K562 (cell line): ENCODE measurements at regions not wholly inside any gene's neighbourhood (a gene's known extent, or its start where the extent isn't known, plus 50 kb on each side); places are given as distances from the start of the nearest gene placed in this dataset.
A peak's percentile ranks its signal among the peaks of the same experiment; 100 is the strongest.

Source experiments
- ATAC-seq: fragments of 200-7000 bp; cut with Tn5 transposase; 3 replicates; pipeline ENCODE4 v1.9.1; 2020; ENCODE audit warnings: moderate library complexity
- BruUV-seq: library from RNA; stranded (reverse); fragments of 400-500 nt; replicated peaks from 2 replicates; lab custom pipeline; 2021; lab: Mats Ljungman, UMichigan
- CTCF ChIA-PET: fragments of 300-600 bp; formaldehyde crosslinking; extraction: SDS; loops from one replicate; lab custom pipeline; 2021; ENCODE audit warnings: low intra/inter-chr PET ratio; lab: Yijun Ruan, JAX
- POLR2A ChIA-PET: fragments of 300-600, 350-650 bp; sonication (Branson Sonifier 250); formaldehyde crosslinking; extraction: SDS; loops from one replicate; lab custom pipeline; 2021; ENCODE audit warnings: antibody characterized with exemption, inconsistent platforms; lab: Yijun Ruan, JAX
- DNase-seq, 4 experiments: peaks; one replicate each; pipeline versions ENCODE4 v3.0.0 to v3.0.0-alpha.2; 2011 to 2018; ENCODE audit warnings: low spot score in 3 of 4, mixed read lengths in 3 of 4; ENCODE audit errors: extremely low read depth in 1 of 4
- FAIRE-seq: peaks from 2 replicates; lab custom pipeline; 2011; peaks lifted over from hg19 to GRCh38; lab: Jason Lieb, UNC
- H2AFZ ChIP-seq: 2 replicates; pipeline ENCODE4 v1.6.0; 2011; ENCODE audit warnings: low read depth, low read length, control low read depth, inconsistent platforms
- H3K27ac ChIP-seq: fragments of 200-600 bp; 3 replicates; pipeline ENCODE4 v1.8.0; 2011; ENCODE audit warnings: low read depth, mild to moderate bottlenecking, control low read depth, inconsistent platforms, low read length, moderate library complexity, mixed read lengths; ENCODE audit errors: extremely low read depth
- H3K27me3 ChIP-seq, 2 experiments: fragments of 300-600 bp in 1 of 2; 2 replicates in 1 of 2; 3 replicates in 1 of 2; pipeline versions ENCODE4 v1.6.0 to v1.8.0; 2011; ENCODE audit warnings: inconsistent platforms in 2 of 2, low read length in 2 of 2, mild to moderate bottlenecking in 1 of 2, mixed read lengths in 1 of 2, moderate library complexity in 1 of 2; ENCODE audit not compliant: control insufficient read depth in 2 of 2, insufficient read depth in 2 of 2
- H3K36me3 ChIP-seq: fragments of 300-600 bp; 3 replicates; pipeline ENCODE4 v1.8.0; 2011; ENCODE audit warnings: mild to moderate bottlenecking, low read length, inconsistent platforms; ENCODE audit not compliant: control insufficient read depth, insufficient read depth
- H3K4me1 ChIP-seq, 2 experiments: fragments of 200-600 bp in 1 of 2; replicated peaks in 1 of 2; 2 replicates in 1 of 2; 3 replicates in 1 of 2; pipeline versions ENCODE4 v1.5.1 to v1.8.0; 2011; ENCODE audit warnings: inconsistent platforms in 2 of 2, low read length in 2 of 2, mild to moderate bottlenecking in 1 of 2, mixed read lengths in 1 of 2, moderate library complexity in 1 of 2; ENCODE audit not compliant: control insufficient read depth in 2 of 2, insufficient read depth in 2 of 2
- H3K4me2 ChIP-seq: 2 replicates; pipeline ENCODE4 v1.6.1; 2011; ENCODE audit warnings: low read length, control low read depth, inconsistent platforms, mixed read lengths; ENCODE audit not compliant: insufficient read depth
- H3K4me3 ChIP-seq: fragments of 200-600 bp; sonication (generic), shearing (Covaris generic); 2 replicates; pipeline ENCODE4 v1.5.1; 2016; ENCODE audit warnings: control low read depth, inconsistent platforms
- H3K79me2 ChIP-seq: fragments of 200-600 bp; 3 replicates; pipeline ENCODE4 v1.8.0; 2011; ENCODE audit warnings: low read length, inconsistent platforms; ENCODE audit not compliant: control insufficient read depth, insufficient read depth
- H3K9ac ChIP-seq, 2 experiments: 2 replicates each; pipeline versions ENCODE4 v1.6.0 to v1.6.1; 2011; ENCODE audit warnings: low read depth in 2 of 2, low read length in 2 of 2, control low read depth in 1 of 2, inconsistent platforms in 1 of 2, mild to moderate bottlenecking in 1 of 2, mixed read lengths in 1 of 2; ENCODE audit not compliant: insufficient read depth in 1 of 2
- H3K9me1 ChIP-seq: one replicate; pipeline ENCODE4 v1.6.0; 2011; ENCODE audit warnings: inconsistent platforms, mild to moderate bottlenecking, low read length, moderate library complexity; ENCODE audit not compliant: control insufficient read depth, insufficient read depth
- H3K9me3 ChIP-seq: replicated peaks from 2 replicates; pipeline ENCODE4 v1.5.1; 2011; ENCODE audit warnings: low read depth, low read length, inconsistent platforms; ENCODE audit not compliant: control insufficient read depth, insufficient read depth
- H4K20me1 ChIP-seq: replicated peaks from 2 replicates; pipeline ENCODE4 v1.6.1; 2011; ENCODE audit warnings: low read length, inconsistent platforms, mixed read lengths; ENCODE audit not compliant: control insufficient read depth, insufficient read depth
- CTCF ChIP-seq, 3 experiments: IDR thresholded peaks in 2 of 3; conservative IDR thresholded peaks in 1 of 3; 2 replicates each; pipeline ENCODE4 v1.5.1; 2011 to 2012; ENCODE audit warnings: low read length in 3 of 3, mild to moderate bottlenecking in 3 of 3, control low read depth in 2 of 3, improper control_type of control experiment in 1 of 3, inconsistent platforms in 1 of 3, low read depth in 1 of 3, mixed read lengths in 1 of 3, moderate library complexity in 1 of 3; ENCODE audit not compliant: insufficient read depth in 2 of 3
- FOXP1 ChIP-seq: sonication (generic); formaldehyde crosslinking; IDR thresholded peaks from 2 replicates; pipeline ENCODE4 v1.8.0; 2022; ENCODE audit warnings: mild to moderate bottlenecking, missing genetic modification reagents
- PCBP2 ChIP-seq: fragments of 200-400 bp; formaldehyde crosslinking; IDR thresholded peaks from 2 replicates; pipeline ENCODE4 v1.6.1; 2018; ENCODE audit warnings: low read length, low read depth, mild to moderate bottlenecking, moderate library complexity; ENCODE audit not compliant: poor library complexity, severe bottlenecking
- RAD21 ChIP-seq, 2 experiments: fragments of 250-450 bp in 1 of 2; fragments of 450-650 bp in 1 of 2; sonication (Bioruptor Pico) in 1 of 2; formaldehyde crosslinking in 1 of 2; IDR thresholded peaks in 1 of 2; conservative IDR thresholded peaks in 1 of 2; 2 replicates each; pipeline versions ENCODE4 v1.4.0 to v1.8.0; 2020 to 2022; ENCODE audit warnings: mild to moderate bottlenecking in 2 of 2, moderate library complexity in 1 of 2
- ZNF830 ChIP-seq: fragments of 250-450 bp; sonication (Bioruptor Pico); IDR thresholded peaks from 2 replicates; pipeline ENCODE4 v1.5.0; 2021; ENCODE audit warnings: mild to moderate bottlenecking
- WGBS: fragments of 100-300 bp; shearing (Covaris generic); methylation state at CpG from one replicate; pipeline ENCODE4 v1.1.6; 2016; ENCODE audit warnings: low coverage, mixed read lengths; ENCODE audit not compliant: insufficient coverage; ENCODE audit errors: missing lambda C conversion rate; 5-methylcytosine and 5-hydroxymethylcytosine counted together
- in situ Hi-C: fragments of 300-500 bp; cut with MboI; formaldehyde crosslinking; loops from 4 replicates; pipeline ENCODE4 v1.15.0; 2018; ENCODE audit warnings: inconsistent platforms, mixed read lengths
- intact Hi-C: fragments of 100-400 bp; cut with micrococcal nuclease; formaldehyde crosslinking; loops from 2 replicates; pipeline ENCODE4 v1.14.2; 2022

GRCh38 chr1:115462566-115463076 is 124.6 kb upstream of the NGF start:
- Histone ChIP-seq H3K27ac (no peak overlapping the region), H3K9me1 (no peaks in the 10 kb centered on the region), H3K27me3 (0 out of 5 replicates have a peak, but pooled peaks cover 0 to 7% of the 10 kb centered on the region in 2 experiments), H3K4me1 (no peaks in the 10 kb centered on the region), H3K36me3 (no peaks in the 10 kb centered on the region), H3K9ac (no peak overlapping the region), H3K9me3 (no peaks in the 10 kb centered on the region), H4K20me1 (no peaks in the 10 kb centered on the region), H2AFZ (no peak overlapping the region), H3K4me3 (no peak overlapping the region), H3K4me2 (no peak overlapping the region), H3K79me2 (no peaks in the 10 kb centered on the region)
- ChIA-PET CTCF (interaction anchor here (1.4 kb wide), 1 partner anchor 324 kb away, joined by 3 read pairs; no protein-coding TSS in a partner anchor), POLR2A (no interaction called here)
- no peak for ATAC-seq
- intact Hi-C loops, result loop anchor here (10.0 kb wide), 3 partner anchors 132 to 488 kb away; no protein-coding TSS in a partner anchor
- WGBS, result 2% methylated on average over 4 of the region's 4 CpGs
- in situ Hi-C loops, result no loop called here
- no TSS peak for BruUV-seq
- no peak for FAIRE-seq
- peak; percentile 54 for TF ChIP-seq PCBP2
- no peak for TF ChIP-seq ZNF830 (CRISPR knock-in tag)
- no peak for DNase-seq

GRCh38 chr1:115461526-115461925 is 123.5 kb upstream of the NGF start:
- H3K9ac ChIP-seq, result no peak overlapping the region
- H3K27ac ChIP-seq, result no peak overlapping the region
- BruUV-seq, result no TSS peak
- H3K27me3 ChIP-seq, result peaks cover 0 to 10% of the 10 kb centered on the region in 2 experiments; a peak in 1 of 5 replicates
- 0 out of 4 replicates have a peak, but pooled peaks of 1 of the 2 experiments have one; percentile 9 for TF ChIP-seq RAD21 (CRISPR knock-in tag; conservative IDR thresholded peaks at IDR 0.05 in 1 of 2, IDR thresholded peaks at IDR 0.05 in 1 of 2)
- no peak for TF ChIP-seq FOXP1 (CRISPR knock-in tag)
- peak; percentile 16 to 76 (median 43); a peak in 4 of 6 replicates for TF ChIP-seq CTCF (IDR thresholded peaks at IDR 0.05 in 2 of 3, conservative IDR thresholded peaks at IDR 0.05 in 1 of 3; ENCODE audit: insufficient read depth in 2 of 3, low read depth in 1 of 3, low read length in 3 of 3)
- ATAC-seq (peak; percentile 75), DNase-seq (peak; percentile 8 to 34 (median 24)), FAIRE-seq (no peak)
- H3K4me1 ChIP-seq, result no peaks in the 10 kb centered on the region
- no peaks in the 10 kb centered on the region for H4K20me1 ChIP-seq
- ChIA-PET POLR2A (no interaction called here), CTCF (no interaction called here)
- no peak overlapping the region for H3K4me3 ChIP-seq
- no peaks in the 10 kb centered on the region for H3K36me3 ChIP-seq
- intact Hi-C loops, result loop anchor here (10.0 kb wide), 3 partner anchors 133 to 487 kb away; no protein-coding TSS in a partner anchor
- in situ Hi-C loops, result no loop called here
- H3K9me1 ChIP-seq, result no peaks in the 10 kb centered on the region
- H3K4me2 ChIP-seq, result no peak overlapping the region
- no peaks in the 10 kb centered on the region for H3K79me2 ChIP-seq
- no peaks in the 10 kb centered on the region for H3K9me3 ChIP-seq
- H2AFZ ChIP-seq, result no peak overlapping the region
- 0% methylated on average over 5 of the region's 5 CpGs for WGBS
